Stimulated activated naive B cell treated with anti-CD40 and anti-IgM and Interleukin-4, amounts not matched to agents 10 μg/mL and 1 μg/mL and 100 μg/mL, for 72 hours (primary cell): ENCODE measurements at regions not wholly inside any gene's neighbourhood (a gene's known extent, or its start where the extent isn't known, plus 50 kb on each side); places are given as distances from the start of the nearest gene placed in this dataset.
"Not testable (repeated sequence)": the region's sequence is repeated elsewhere in the genome, so short reads cannot be mapped to it uniquely, and the experiment has no call there.

Experiments used
- ATAC-seq, 2 donors: fragments of 150-1000 bp; cut with Tn5 transposase; replicated peaks; 2 replicates each; pipeline ENCODE4 v1.10.0; 2021; ENCODE audit warnings: moderate library complexity in 1 of 2
- DNase-seq: peaks from one replicate; pipeline ENCODE4 v3.0.0; 2021
- H3K27ac Mint-ChIP-seq: one replicate; pipeline ENCODE4 v1.8.0; 2022; ENCODE audit warnings: mild to moderate bottlenecking, mixed read lengths
- H3K27me3 Mint-ChIP-seq, 2 donors: one replicate each; pipeline ENCODE4 v1.8.0; 2022; ENCODE audit warnings: mixed read lengths in 2 of 2
- H3K36me3 Mint-ChIP-seq, 2 donors: one replicate each; pipeline ENCODE4 v1.8.0; 2022; ENCODE audit warnings: mixed read lengths in 2 of 2, mild to moderate bottlenecking in 1 of 2
- H3K4me1 Mint-ChIP-seq, 2 donors: one replicate each; pipeline ENCODE4 v1.8.0; 2022; ENCODE audit warnings: mixed read lengths in 2 of 2, mild to moderate bottlenecking in 1 of 2
- H3K4me3 Mint-ChIP-seq, 2 donors: one replicate each; pipeline ENCODE4 v1.8.0; 2022; ENCODE audit warnings: mild to moderate bottlenecking in 2 of 2, mixed read lengths in 2 of 2, moderate library complexity in 1 of 2
- H3K9me3 Mint-ChIP-seq, 2 donors: one replicate each; pipeline ENCODE4 v1.8.0; 2022; ENCODE audit warnings: mixed read lengths in 2 of 2, mild to moderate bottlenecking in 1 of 2

DNA sequence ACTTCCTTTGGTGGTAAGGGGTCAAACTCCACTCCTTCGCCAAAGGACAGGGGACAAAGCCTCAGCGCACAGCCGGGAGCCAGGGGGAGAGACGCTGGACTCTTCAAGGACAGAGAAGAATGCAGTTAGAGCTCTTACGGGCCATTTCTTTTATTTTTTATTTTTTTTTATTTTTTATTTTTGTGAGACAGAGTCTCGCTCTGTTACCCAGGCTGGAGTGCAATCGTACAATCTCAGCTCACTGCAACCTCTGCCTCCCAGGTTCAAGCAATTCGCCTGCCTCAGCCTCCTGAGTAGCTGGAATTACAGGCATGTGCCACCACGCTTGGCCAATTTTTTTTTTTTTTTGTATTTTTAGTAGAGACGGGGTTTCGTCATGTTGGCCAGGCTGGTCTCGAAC, 93.2 kb upstream of the RPH3AL start, which contains the start of gene RFLNB:
TSS of gene RFLNB (minus strand) at position 101 of the 400 bp plus-strand sequence.
- H3K27ac Mint-ChIP-seq, H3K36me3 Mint-ChIP-seq, ATAC-seq, H3K4me3 Mint-ChIP-seq, DNase-seq, H3K4me1 Mint-ChIP-seq, H3K9me3 Mint-ChIP-seq: not testable (repeated sequence)
- peaks cover 18 to 21% of the 10 kb centered on the region in 2 donors for H3K27me3 Mint-ChIP-seq

DNA sequence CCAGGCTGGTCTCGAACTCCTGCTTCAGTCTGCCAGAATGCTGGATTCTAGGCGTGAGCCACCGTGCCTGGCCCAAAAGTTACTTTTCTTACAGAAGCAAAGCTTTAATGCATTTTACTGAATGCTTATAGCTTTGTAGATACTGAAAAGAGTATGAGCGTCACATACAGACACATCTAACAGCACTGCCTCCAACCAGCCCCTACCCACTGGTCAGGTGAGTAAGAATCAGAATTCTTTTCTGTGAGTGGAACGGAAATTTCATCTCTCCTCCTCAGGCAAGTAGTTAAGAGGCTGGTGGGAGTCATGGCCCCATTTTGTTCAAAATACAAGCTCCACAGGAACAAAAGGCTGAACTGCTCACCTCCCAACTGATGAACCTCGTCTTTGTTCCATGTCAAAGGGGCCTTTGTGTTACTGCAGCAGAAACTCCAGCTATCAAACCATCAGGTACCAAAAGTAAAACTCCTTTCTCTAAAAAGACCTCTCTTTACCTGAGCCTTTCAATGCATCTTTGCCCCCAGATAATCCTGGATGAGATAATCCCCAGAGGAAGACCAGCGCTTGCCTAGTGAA, 92.4 kb upstream of the RPH3AL start:
- Mint-ChIP-seq H3K4me1 (no peaks in the 10 kb centered on the region), H3K4me3 (no peak overlapping the region), H3K27me3 (peaks cover 21 to 23% of the 10 kb centered on the region in 2 donors), H3K27ac (no peak overlapping the region), H3K36me3 (no peaks in the 10 kb centered on the region), H3K9me3 (no peaks in the 10 kb centered on the region)
- no peak for DNase-seq
- ATAC-seq: no peak

DNA sequence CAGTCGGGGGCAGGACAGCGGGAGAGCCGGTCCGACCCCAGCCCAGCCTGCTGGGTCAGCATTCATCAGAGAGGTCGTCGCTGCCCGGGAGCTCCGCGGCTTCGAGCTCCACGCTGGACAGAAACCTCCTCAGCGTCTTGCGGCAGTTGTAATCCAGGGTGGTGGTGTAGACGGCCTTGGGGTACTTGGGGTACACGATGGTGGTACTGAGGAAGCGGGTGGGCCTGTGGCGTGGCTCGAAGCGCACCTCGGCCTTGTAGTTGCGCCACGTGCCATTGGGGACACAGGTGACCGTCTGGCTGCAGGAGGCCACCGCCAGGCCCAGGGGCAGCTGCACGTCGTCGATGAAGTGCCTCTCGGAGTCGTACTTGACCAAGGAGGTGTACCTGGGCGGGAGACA, 90.5 kb upstream of the RPH3AL start:
- H3K27ac Mint-ChIP-seq: no peak overlapping the region

DNA sequence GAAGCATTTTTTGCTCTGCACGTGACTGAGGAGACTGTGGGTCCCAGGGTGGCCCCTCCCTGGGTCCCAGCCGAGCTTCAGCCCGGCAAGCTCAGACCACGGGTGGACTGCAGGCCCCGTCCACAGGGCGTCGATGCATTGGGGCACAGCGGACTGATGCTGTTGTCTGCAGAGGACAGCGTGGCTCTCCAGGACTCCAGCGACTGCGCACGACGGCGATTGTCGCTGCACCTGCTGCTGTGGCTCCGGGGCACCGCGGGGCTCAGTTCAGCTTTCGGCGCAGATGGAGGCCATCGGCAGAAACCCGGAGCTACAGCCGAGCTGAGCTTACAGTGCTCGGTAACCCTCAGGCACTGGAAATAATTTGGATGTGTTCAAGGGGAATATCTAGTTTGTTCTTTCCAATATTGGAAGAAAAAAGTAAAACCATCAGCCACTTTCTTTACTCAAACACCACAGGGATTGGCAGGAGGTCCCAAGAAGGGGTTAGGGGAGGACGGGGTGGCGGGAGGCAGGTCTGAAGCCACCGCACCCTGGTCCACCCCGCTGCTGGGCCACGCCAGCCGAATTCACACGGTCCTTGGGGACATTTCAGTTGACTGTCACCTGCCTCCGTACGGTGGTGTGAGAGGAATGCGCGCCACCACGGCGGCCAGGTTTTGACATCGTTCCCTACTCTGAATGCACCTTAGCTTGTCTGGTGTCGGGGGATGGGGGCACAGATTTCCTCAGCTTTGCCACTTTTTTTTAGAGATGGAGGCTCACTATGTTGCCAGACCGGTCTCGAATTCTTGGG, 88.7 kb upstream of the RPH3AL start:
- Mint-ChIP-seq H3K27ac (no peak overlapping the region), H3K27me3 (peaks cover 7 to 16% of the 10 kb centered on the region in 2 donors), H3K4me3 (no peak overlapping the region), H3K36me3 (no peaks in the 10 kb centered on the region), H3K4me1 (no peaks in the 10 kb centered on the region), H3K9me3 (no peaks in the 10 kb centered on the region)
- ATAC-seq: no peak
- no peak for DNase-seq

More for the DNA sequence above, 90.5 kb upstream of the RPH3AL start:
- Mint-ChIP-seq H3K36me3 (no peaks in the 10 kb centered on the region), H3K9me3 (no peaks in the 10 kb centered on the region), H3K27me3 (peaks cover 23 to 27% of the 10 kb centered on the region in 2 donors), H3K4me3 (no peak overlapping the region), H3K4me1 (no peaks in the 10 kb centered on the region)
- DNase-seq (no peak), ATAC-seq (no peak)

DNA sequence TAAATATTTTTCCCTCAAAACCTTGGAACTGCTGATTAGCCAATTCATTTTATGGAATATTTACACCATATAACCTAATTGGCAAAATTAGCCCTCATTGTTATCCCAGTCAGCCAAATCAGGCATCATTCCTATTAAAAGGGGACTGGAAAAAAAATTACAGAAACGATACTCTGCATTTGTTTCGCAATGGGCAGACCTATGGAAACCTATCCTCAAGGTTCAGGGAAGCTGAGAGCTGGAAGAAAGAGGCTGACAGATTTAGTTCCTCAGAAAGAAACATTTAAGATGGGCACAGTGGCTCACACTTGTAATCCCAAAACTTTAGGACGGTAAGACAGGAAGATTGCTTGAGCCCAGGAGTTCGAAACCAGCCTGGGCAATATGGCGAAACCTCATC, 85.6 kb upstream of the RPH3AL start:
- Mint-ChIP-seq H3K27ac (no peak overlapping the region), H3K27me3 (peaks cover 19 to 21% of the 10 kb centered on the region in 2 donors), H3K4me1 (no peaks in the 10 kb centered on the region), H3K9me3 (peaks cover 5 to 7% of the 10 kb centered on the region in 2 donors), H3K4me3 (no peak overlapping the region), H3K36me3 (peaks cover 5% of the 10 kb centered on the region in 2 donors)
- no peak for ATAC-seq
- no peak for DNase-seq

DNA sequence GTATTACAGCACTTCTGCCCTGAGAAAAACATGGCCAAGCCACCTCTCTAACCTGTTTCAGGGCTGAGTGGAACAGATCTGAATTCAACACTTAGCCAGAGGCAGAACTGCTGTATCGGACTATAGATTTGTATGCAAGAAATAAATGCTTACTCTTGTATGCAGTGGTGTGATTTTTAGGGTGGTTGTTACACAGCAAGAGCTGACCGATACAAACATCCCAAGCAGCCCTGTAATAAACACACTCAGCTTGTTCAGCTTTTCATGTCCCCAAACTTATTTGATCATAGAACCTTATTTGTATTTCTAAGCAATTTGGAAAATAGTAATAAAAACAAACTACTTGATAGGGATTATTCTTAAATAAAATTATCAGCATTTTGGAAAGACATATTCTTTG, 84.9 kb upstream of the RPH3AL start:
- ATAC-seq: no peak

DNA sequence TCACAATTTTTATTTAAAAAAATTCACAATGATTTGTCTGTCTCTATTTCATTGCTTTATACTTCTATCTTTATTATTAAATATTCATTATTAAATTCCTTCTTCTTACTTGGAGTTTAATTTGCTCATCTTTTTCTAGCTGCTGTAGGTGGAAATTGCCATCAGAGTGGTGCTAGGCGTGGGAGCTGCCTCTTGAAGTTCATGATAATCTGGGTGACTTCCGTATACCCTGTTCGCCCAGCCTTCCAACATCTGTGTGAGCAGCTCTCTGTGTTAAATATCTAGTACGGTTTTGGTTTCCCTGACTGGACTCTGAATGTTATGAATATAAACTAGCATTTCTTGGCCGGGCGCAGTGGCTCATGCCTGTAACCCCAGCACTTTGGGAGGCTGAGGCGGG, 84.0 kb upstream of the RPH3AL start:
- no peak for ATAC-seq
- no peak for DNase-seq
- no peaks in the 10 kb centered on the region for H3K4me1 Mint-ChIP-seq
- peaks cover 5 to 7% of the 10 kb centered on the region in 2 donors for H3K9me3 Mint-ChIP-seq
- H3K27ac Mint-ChIP-seq: no peak overlapping the region
- no peak overlapping the region for H3K4me3 Mint-ChIP-seq
- peaks cover 25 to 31% of the 10 kb centered on the region in 2 donors for H3K27me3 Mint-ChIP-seq
- H3K36me3 Mint-ChIP-seq: peaks cover 5% of the 10 kb centered on the region in 2 donors

More for the DNA sequence above, 84.9 kb upstream of the RPH3AL start:
- H3K4me3 Mint-ChIP-seq: no peak overlapping the region
- peaks cover 21 to 26% of the 10 kb centered on the region in 2 donors for H3K27me3 Mint-ChIP-seq
- H3K4me1 Mint-ChIP-seq: no peaks in the 10 kb centered on the region
- DNase-seq: no peak
- H3K9me3 Mint-ChIP-seq: peaks cover 5 to 7% of the 10 kb centered on the region in 2 donors
- no peak overlapping the region for H3K27ac Mint-ChIP-seq
- H3K36me3 Mint-ChIP-seq: peaks cover 5% of the 10 kb centered on the region in 2 donors

DNA sequence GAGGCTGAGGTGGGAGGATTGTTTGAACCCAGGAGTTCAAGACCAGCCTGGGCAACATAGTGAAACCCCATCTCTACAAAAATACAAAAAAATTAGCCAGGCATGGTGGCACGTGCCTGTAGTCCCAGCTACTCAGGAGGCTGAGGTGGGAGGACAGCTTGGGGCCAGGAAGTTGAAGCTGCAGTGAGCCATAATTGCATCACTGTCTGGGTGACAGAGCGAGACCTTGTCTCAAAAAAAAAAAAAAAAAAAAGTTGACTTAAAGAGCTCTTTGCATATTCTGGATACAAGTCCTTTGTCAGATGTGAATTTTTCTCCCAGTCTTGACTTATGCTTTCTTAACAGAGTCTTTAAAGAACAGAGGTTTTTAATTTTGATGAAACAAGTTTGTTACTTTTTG, 79.9 kb upstream of the RPH3AL start:
- ATAC-seq, H3K9me3 Mint-ChIP-seq, H3K27ac Mint-ChIP-seq, H3K4me1 Mint-ChIP-seq, H3K4me3 Mint-ChIP-seq, DNase-seq, H3K36me3 Mint-ChIP-seq: not testable (repeated sequence)
- H3K27me3 Mint-ChIP-seq: peaks cover 15 to 30% of the 10 kb centered on the region in 2 donors

DNA sequence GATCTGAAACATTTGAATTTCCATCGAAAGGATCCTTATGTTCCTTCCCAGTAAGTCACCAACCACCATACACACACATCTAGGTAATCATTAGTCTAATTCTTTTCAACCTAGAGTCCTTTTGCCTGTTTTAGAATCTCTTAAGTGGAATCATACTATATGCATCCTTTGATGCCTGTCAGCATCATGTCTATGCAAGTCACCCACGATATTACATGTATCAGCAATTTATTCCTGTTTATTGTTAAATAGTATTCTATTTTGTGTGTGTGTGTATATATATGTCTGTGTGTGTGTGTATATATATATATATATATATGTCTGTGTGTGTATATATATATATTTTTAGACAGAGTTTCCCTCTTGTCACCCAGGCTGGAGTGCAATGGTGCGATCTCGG, 78.9 kb upstream of the RPH3AL start:
- Mint-ChIP-seq H3K36me3 (peaks cover 5% of the 10 kb centered on the region in 2 donors), H3K27me3 (peaks cover 15 to 30% of the 10 kb centered on the region in 2 donors), H3K4me1 (no peaks in the 10 kb centered on the region), H3K9me3 (peaks cover 5 to 7% of the 10 kb centered on the region in 2 donors), H3K4me3 (no peak overlapping the region), H3K27ac (no peak overlapping the region)
- no peak for ATAC-seq
- DNase-seq: no peak

DNA sequence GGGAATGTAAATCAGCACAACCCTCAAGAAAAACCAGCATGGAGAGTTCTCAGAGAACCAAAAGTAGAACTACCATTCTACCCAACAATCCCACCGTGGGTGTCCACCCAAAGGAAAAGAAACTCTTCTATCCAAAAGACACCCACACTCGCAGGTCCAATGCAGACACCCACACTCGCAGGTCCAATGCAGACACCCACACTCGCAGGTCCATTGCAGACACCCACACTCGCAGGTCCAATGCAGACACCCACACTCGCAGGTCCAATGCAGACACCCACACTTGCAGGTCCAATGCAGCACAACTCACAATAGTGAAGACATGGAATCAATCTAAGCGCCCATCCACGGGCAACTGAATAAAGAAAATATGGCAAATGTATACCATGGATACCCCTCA, 77.0 kb upstream of the RPH3AL start:
- ATAC-seq (no peak), DNase-seq (no peak)
- H3K36me3 Mint-ChIP-seq: no peaks in the 10 kb centered on the region
- no peaks in the 10 kb centered on the region for H3K9me3 Mint-ChIP-seq
- H3K4me3 Mint-ChIP-seq: no peak overlapping the region
- no peaks in the 10 kb centered on the region for H3K4me1 Mint-ChIP-seq
- peaks cover 8 to 22% of the 10 kb centered on the region in 2 donors for H3K27me3 Mint-ChIP-seq
- H3K27ac Mint-ChIP-seq: no peak overlapping the region

DNA sequence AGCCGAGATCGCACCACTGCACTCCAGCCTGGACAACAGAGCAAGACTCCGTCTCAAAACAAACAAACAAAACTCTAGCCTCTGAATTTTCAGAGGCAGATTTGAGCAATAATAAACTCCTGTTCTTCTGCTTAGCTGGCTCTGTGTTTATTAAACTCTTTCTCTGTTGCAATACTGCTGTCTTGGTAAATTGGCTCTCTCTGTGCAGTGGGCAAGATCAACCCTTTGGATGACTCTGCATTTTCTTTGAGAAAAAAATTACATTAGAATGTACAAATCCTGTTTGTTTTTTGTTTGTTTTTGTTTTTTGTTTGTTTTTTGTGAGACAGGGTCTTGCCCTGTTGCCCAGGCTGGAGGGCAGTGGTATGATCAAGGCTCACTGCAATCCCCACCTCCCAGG, 75.8 kb upstream of the RPH3AL start:
- Mint-ChIP-seq H3K27ac (no peak overlapping the region), H3K4me3 (no peak overlapping the region)

DNA sequence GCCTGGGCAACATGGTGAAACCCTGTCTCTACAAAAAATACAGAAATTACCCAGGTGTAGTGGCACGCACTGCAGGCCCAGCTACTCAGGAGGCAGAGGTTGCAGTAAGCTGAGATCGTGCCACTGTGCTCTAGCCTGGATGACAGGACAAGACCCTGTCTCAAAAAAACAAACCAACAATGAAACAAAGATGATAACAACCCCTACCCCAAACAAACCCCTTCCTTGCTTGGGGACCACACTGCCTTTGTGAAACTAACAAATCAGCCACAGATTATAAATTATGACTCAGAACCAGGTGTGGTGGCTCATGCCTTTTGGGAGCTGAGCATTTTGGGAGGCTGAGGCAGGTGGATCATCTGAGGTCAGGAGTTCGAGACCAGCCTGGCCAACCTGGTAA, 75.3 kb upstream of the RPH3AL start:
- Mint-ChIP-seq H3K36me3 (no peaks in the 10 kb centered on the region), H3K9me3 (no peaks in the 10 kb centered on the region), H3K27me3 (peaks cover 9 to 20% of the 10 kb centered on the region in 2 donors), H3K4me1 (no peaks in the 10 kb centered on the region), H3K4me3 (no peak overlapping the region), H3K27ac (no peak overlapping the region)
- DNase-seq: no peak
- no peak for ATAC-seq

More for the DNA sequence above, 75.8 kb upstream of the RPH3AL start:
- peaks cover 7 to 23% of the 10 kb centered on the region in 2 donors for H3K27me3 Mint-ChIP-seq
- H3K4me1 Mint-ChIP-seq: no peaks in the 10 kb centered on the region
- no peaks in the 10 kb centered on the region for H3K36me3 Mint-ChIP-seq
- ATAC-seq (no peak), DNase-seq (no peak)
- no peaks in the 10 kb centered on the region for H3K9me3 Mint-ChIP-seq

DNA sequence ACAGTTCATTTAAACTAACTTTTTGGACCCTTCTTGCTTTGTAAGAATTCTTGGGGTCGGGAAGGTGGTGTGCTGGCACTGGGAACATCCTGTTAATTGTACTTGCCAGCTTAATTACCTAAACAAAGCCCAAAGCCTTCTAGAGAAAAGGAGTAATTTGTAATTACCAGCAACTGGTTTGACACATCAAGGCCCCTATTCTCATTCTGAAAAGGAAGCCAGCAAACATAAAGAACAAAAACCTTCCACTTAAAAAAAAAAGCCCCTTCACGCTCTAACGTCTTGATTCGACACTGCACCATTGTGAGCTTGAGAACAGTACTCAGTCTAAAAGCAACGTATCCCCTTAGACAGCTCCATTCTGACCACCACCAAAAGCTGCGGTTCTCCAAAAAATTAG, 74.7 kb upstream of the RPH3AL start:
- no peak overlapping the region for H3K4me3 Mint-ChIP-seq

DNA sequence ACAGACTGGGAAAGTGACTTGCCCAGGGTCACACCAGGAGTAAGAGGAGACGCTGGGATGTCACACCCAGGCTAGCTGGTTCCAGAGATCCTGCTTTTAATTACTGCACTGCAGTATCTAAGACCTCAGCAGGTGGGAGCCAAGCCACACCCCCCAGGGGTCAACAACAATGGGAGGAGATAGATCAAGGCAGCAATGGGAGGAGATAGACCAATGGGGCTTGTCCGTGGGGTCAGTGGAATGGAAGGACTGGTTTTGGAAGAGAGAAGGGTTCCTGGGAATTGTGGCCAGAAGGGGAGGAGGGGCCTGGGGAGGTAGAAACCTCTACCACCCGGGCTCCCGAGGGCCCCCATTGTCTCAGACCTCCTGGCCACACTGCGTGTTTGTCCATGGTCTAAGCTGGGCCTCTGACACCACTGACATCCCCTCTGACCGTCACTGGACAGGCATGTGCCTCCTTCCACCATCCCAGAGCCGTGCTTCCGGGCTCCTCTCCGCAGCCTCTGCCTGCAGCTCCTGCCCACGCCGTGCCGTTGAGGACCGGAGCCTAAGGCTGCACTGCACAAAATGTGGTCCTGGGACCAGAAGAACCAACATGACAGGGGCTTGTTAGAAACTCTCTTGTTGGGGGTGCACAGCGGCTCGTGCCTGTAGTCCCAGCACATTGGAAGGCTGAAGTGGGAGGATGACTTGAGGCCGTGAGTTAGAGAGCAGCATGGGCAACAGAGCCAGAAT, 69.8 kb upstream of the RPH3AL start:
- Mint-ChIP-seq H3K9me3 (no peaks in the 10 kb centered on the region), H3K36me3 (no peaks in the 10 kb centered on the region), H3K27me3 (peaks cover 42 to 52% of the 10 kb centered on the region in 2 donors), H3K4me1 (peaks cover 0 to 5% of the 10 kb centered on the region in 2 donors), H3K4me3 (no peak overlapping the region), H3K27ac (no peak overlapping the region)
- ATAC-seq (no peak), DNase-seq (no peak)

More for the DNA sequence above, 74.7 kb upstream of the RPH3AL start:
- H3K4me1 Mint-ChIP-seq: no peaks in the 10 kb centered on the region
- H3K9me3 Mint-ChIP-seq: no peaks in the 10 kb centered on the region
- peaks cover 12 to 20% of the 10 kb centered on the region in 2 donors for H3K27me3 Mint-ChIP-seq
- no peak overlapping the region for H3K27ac Mint-ChIP-seq
- no peaks in the 10 kb centered on the region for H3K36me3 Mint-ChIP-seq
- ATAC-seq (no peak), DNase-seq (no peak)
